Limb (tissue), 2 donors: ENCODE measurements at regions not wholly inside any gene's neighbourhood (a gene's known extent, or its start where the extent isn't known, plus 50 kb on each side); places are given as distances from the start of the nearest gene placed in this dataset.
A peak's percentile ranks its signal among the peaks of the same experiment; 100 is the strongest.

Experiments
- DNase-seq, 2 donors: peaks; one replicate each; pipeline ENCODE4 v3.0.0-alpha.2; 2016; ENCODE audit errors: extremely low spot score in 2 of 2

DNA sequence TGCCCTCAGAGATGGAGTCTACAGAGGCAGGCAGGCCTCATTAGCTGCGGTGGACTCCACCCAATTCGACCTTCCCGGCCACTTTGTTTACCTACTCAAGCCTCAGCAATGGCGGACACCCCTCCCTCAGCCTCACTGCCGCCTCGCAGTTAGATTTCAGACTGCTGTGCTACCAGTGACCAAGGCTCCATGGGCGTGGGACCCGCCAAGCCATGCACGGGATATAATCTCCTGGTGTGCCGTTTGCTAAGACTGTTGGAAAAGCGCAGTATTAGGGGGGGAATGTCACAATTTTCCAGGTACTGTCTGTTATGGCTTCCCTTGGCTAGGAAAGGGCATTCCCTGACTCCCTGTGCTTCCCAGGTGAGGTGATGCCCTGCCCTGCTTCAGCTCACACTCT lies 252.3 kb downstream of the ARL4A start:
- DNase-seq = no peak

DNA sequence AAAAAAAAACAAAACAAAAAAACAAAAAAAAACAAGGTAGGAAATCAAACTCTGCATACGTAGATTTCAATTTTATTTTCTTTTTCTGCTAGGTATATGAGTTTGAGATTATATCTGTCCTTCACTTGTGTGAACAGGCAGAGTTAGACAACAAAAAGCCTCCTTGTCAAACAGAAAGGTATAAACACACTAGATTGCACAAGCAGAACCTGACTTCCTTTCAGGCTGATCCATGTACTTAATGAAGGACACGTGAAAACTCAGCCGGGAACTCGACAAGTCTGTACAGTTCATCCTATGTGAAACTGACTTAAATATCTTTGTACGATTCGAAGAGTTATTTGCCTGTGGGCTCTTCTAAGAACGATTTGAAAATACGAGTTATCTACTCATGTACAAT lies 254.1 kb downstream of the ARL4A start:
- no peak for DNase-seq

DNA sequence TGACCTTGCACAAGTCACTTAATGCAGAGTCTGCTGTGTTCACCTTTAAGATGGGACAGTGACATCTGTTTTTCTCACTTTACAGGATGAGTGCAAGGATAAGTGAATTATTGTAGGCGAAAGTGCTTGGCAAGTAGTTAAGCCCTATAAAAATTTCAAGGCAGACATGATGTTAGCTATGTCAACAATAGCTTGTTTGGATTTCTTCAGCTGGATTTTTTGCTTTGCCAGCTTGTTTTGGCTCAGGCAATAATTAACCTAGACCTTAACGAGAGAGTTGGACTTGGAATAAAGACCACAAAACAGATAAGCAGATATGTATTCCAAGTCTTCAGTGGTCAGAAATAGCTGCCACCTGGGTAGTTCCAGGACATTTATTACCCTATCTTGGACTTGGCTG lies 255.2 kb downstream of the ARL4A start:
- DNase-seq = no peak

DNA sequence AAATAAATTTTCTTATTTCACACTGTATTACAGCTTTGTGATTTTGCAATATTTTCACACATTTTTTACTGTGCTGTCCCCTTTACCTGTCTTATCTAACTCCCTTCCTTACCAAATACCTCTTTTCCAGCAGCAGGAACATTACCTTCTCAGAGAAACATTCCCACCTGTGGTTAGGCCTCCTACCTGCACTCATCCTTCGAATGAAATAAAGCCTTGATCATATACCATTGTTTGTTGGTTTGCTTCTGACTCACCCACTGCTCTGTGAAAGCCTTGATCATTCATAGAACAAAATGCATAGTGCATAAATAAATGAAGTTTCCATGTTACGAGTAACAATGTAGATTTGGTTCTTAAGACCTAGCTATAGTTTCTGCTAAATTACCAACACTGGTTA lies 256.3 kb downstream of the ARL4A start:
- no peak for DNase-seq

DNA sequence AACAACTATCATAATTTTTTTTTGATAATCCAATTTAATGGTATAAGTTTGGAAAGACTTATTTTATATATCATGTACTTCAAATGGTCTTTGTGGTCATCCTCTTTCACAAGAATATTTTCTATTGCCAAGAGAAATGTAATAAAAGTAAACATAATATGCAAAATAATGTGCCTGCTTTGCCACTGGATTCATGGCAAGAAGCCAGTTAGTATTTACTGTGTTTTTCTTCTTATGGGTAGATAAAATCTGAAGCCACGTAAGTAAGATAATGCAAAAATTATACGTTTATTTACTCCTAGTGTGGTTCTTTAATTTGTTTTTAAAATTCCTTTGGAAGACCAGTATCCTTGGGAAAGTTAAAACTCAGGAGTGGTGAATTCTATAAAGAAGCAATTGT lies 258.5 kb downstream of the ARL4A start:
- no peak for DNase-seq

DNA sequence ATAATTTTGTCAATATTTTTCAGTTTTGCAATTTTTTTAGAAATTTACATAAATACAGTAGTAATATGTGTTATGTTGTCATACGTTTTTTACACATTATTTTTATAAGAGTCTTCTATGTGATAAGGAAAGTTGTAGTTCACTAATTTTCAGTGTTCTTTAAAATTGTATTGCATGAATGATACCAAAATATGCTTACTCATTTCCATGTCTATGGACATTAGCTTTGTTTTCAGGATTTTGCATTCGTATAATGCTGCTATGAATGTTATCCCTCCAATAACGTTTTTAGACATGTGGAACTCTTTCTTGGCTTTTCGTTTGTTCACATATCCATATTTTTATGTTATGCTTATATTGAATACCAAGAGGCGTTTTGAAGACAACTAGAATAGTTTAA lies 260.0 kb downstream of the ARL4A start:
- no peak for DNase-seq

DNA sequence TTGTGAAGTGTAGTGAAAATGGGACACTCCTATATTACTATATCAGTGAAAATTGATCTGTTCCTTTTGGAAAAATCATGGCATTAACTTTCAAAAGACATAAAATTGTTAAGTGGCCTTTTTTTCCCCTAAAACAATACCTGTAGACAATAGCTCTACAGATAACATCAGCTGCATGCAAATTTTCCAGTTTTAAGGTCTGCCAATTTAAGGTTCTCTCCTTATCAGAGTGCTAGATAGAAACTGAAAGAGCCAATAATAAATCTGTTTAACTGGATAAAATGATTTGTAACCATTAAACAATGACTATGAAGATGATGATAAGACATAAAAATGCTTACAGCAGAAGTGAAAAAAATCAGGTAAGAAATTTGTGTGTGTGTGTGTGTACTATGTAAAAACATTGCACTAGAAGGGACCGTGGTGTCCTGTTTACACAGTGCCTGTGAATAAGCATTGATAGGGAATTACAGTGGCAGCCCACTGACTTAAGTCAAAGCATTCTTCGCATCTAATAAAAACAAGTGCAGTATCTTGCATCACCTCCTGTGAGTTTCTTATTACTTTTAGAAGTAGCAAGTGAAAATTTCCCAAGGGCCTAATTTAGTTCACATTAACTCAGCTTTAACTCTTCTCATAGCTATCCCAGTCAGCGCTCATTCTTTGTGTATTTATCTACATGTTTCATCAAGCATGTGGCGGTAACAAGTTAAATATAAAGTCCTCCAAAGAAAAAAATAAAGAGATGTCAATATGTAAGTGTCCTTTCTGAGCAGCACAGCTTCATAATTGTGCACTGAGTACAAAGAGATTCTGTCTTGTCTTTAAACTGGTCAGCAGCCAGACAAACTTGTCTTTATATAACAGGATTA lies 261.9 kb downstream of the ARL4A start:
- no peak for DNase-seq

DNA sequence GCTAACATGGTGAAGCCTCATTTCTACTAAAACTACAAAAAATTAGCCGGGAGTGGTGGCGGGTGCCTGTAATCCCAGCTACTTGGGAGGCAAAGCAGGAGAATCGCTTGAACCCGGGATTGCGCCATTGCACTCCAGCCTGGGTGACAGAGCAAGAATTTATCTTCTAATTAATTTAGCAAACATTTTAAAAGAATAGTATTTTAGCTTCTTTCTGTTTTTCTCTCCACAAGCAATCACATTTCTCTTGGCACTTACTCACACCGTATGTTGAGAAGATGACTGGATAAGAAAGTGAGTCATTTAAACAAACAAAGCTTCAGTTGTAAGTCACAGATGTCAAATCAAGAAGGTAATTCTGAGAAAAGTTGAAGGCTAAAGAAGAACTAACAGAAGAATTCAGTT lies 264.0 kb downstream of the ARL4A start:
- no peak for DNase-seq

DNA sequence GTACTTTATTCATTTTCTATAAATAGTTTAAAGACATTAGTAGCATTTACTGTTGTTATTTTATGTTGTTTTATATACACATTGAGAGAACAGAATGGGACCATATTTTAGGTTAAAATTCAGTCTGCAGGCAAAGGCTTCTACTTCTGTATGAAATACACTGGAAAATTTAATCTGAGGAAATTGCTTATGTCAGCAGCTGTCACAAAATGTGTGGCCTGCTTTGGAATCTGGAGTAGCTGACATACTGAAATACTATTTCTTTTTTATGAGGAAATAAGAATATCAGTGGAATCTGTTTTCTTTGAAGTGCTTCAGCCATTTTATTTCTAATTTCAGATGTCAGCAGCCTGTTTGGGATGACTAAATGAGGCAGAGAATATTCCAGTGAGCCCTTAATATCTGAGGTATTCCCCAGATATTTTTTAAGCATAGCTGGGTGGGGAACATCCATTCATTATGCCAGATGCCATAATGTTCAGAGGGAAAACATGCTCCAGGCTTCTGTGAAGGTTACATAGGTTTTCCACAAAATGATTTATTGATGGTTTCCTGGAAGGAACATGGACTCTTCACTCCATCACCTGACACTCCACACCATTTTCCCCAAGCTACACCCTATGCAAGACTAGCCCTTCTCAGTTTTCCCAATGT lies 267.1 kb downstream of the ARL4A start:
- DNase-seq = peak in 1 of 2 donors; percentile 37

DNA sequence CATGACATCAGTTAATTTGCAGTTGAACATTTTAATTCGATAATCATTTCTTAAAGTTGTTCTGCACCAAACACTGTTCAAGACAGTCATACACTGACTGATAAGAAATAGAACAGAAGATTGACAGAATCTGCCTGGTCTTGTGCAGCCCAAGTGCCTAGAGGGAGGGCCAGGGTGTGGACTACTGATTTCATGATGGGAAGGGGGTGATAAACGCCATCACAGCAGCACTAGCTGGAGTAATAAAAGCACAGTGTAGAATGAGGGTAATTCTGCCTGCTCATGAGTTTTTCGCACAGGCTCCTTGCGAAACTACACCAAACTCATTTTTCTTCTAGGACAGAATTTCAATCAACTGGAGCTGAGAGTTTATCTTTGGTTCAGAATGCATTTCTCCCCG lies 270.1 kb downstream of the ARL4A start:
- no peak for DNase-seq

DNA sequence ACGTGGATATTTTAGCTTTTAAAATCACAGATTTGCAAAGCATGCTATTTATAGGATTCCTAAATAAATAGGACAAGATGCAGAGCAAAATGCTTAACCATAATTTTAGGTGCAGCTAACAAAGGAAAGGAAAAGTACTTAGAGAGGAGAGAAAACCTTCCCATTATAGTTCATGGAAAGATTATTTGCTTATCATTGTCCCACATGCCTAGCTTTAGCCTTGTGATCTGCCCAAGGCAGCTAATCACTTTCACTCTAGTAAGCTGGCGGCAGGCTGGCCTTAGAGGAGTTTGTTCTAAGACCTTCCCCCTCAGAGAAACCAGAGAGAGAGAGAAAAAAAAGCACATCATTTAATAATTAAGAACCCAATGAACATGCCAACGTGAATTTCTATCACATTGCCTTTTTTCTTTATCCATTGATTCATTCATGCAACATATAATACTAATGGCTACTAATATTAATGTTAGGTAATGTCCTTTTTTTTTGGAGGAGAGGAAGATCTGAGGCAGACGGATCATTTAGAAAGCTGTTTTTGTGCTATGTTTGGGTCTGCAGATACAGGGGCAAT lies 274.6 kb downstream of the ARL4A start:
- DNase-seq = no peak

DNA sequence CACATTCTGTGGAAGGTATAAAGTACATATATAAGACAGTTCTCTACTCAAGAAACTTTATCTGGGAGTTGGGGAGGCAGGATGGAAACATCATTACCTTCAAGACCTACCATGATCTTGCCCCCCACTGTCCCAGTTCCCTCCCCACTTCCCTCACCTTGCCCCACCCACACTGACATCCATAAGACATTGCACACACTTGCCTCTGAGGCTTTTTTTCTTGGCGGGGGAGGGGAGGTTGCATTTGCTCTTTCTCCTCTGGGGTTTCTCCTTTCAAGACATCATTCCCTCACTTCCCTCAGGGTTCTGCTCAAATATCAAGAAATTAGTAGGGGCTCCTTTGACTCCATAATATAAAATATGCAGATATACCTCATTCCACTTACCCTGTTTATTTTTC lies 276.0 kb downstream of the ARL4A start:
- DNase-seq = no peak

DNA sequence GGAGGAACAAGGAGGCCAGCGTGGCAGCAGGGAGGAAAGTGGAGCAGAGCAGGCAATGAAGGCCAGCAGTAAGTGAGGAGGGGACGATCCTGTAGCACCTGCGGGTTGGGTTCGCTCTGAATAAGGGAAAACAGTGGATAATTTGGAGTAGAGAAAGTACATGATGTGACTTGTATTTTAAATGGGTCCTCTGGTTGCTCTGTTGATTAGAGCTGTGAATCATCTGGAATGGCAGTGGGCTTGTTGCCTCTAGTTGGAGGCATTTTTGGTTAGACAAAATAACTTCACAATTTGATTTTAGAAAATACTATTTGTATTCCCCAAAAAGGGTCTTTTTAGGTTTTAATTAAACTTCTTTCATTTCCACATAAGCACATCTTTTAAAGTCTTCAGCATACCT lies 277.4 kb downstream of the ARL4A start:
- no peak for DNase-seq

DNA sequence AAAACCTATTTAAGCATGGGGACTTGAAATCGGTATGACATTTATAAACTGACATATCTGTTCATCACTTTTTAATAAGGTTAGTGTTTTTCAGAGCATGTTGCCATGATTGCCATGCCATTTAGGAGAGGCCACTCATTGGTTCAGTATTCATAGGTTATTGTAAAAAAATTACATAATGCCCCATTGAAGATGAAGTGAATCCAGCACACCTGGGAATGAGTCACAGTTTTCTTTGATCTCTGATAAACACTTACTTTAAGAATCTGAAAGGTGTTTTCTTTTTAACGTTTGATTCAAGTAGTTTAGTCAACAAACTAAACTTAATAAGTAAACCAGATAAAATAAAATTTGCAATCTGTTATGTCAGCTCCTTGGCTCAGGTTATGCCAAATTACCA lies 278.3 kb downstream of the ARL4A start:
- DNase-seq = no peak

DNA sequence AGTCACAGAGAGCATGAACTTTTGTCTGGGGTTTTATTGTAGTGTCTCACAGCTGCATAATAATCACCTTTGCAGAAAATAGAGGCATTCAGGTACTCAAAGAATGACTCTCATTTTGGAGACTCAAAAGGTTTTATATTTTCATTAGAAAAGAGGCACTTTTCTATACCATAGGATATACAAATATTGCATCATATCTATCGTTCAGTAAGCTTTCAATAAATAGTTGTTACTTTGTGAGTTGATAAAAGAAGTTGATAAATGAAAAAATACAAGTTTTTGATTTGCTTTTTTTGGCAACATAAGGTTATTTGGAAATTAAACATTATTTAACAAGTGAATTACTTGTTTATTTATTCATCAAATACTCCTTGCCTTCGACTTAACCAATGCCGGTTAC lies 279.9 kb downstream of the ARL4A start:
- no peak for DNase-seq

DNA sequence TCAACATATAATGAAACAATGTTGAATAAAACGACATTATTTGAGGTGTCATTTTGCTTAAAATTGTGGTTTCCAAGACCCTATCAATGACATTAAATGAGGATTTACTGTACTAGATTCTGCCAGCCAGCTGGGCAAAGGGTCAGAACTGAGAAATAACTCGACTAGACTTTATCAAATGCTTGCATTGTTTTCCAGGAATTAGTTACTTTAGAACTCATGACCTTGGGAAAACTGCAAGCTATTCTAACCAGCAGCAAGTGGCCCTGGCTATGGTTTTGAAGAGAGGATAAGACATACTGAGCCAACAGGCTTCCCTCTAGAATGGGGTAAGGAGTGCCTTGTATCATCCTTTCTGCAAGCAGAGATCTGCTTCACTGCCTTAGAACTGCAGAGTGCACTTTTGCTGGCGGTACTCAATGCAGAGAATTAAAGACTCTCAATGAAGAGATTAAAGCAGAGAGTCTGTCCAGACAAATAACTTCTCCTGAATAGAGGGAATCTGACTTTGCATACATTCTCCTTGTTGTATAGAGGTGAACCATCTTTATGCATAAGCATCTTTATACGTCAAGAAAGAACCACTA lies 281.5 kb downstream of the ARL4A start:
- DNase-seq = no peak

DNA sequence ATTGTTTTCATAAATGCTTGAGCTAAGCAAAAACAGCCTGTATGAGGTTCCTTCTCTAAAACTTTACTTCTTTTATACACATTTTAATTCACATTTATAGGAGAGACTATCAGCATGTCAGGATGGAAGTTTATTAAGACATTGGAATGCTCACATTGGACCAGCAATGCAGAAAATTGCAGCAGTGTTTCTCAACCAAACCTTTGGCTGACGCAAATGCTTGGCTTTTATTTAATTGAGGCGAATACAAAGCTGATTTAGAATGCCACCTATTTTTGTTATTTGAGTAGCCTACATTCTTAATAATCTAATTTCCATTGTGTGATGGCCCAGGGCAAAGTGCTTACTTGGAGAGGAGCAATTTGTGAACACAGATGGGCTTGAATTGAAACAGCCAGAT lies 283.2 kb downstream of the ARL4A start:
- DNase-seq = no peak

DNA sequence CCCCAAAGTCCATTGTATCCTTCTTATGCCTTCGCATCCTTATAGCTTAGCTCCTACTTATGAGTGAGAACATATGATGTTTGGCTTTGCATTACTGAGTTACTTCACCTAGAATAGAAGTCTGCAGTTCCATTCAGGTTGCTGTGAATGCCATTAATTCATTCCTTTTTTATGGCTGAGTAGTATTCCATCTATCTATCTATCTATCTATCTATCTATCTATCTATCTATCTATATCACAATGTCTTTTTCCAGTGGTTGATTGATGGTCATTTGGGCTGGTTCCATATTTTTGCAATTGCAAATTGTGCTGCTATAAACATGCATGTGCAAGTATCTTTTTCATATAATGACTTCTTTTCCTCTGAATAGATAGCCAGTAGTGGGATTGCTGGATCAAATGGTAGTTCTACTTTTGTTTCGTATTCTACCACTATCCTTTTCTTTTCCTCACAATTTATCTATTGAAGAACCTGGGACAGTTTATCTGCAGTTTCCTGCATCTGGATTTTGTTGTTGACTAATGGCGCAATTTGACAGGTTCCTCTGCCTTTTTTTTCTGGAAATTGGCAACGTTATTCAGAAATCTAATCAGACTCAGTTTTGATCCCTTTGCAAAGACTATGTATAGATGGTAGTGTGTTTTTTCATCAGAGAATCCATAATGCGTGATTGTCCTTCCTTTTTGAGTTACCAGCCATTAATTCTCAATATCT lies 287.2 kb downstream of the ARL4A start:
- DNase-seq = no peak

DNA sequence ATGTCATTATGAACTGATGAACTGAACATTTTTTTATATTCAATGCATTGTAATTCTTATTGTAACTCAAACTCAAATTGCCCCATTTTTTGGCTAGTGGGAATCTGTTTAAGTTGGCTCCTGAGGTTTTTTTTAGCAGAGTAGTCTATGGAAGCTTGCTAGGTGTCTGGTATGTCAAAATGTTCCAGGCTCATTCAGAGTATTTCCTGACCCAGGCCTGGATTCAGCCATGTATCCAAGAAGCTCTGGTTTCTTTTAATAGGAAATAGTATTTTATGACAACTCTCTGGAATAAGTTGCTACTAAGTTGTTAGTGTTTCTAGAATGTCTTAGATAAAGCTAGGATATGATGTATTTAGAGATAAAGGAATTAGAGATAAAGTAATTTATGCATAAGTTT lies 288.0 kb downstream of the ARL4A start:
- DNase-seq = no peak

DNA sequence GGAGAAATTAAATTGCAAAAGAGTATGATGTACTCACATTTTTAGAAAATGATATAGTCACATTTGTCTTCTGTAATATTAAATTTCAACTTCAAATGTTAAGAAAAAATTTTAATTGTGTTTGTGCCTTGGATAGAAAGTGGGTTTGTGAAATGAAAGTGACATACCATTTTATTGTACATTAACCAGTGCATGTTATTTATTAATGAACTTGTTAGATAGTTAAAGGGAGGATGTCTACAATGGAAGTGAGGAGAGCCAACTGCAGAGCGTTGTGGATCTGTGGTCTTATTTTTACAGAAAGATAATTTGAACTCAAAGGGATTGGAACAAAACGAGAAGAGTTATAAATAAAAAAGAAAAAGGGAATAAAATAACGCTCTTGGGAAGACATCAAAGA lies 291.7 kb downstream of the ARL4A start:
- DNase-seq = no peak

DNA sequence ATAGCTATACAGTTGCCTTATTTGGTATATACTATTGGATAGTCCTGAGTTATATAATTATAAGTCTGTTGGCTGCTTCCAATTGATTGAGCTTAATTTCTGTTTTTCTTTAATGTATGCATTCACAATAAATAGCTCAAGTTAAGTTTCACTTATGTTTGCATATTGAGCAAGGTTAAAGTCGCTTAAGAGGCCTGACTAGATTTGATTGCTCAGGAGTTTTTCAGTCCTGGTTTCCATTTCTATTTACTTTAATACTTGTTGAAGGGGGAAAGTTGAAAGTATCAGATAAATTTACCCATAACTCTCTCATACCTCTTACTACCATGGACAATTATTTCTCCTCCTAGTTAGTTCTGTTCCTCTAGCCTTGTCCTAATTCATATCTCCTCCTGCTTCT lies 294.7 kb downstream of the ARL4A start:
- DNase-seq = no peak

DNA sequence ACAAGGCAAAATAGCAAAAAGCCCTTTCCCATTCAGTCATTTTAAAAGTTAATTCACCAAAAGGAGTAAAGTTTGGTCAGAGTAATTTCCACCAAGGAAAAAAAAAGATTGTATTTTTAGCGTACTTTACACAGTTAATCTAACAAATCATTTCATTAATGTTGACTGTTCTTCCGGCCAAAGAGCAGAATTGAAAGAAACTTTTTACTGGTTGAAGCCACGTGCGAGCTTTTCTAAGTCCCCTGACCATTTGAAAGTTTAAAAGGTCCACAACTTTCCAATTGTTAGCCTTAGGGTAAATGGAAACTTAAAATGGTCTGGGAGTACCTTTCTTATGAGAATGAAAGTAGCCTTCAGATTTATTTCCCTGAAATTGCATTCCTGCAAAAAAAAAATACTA lies 296.7 kb downstream of the ARL4A start:
- DNase-seq = no peak
